GM21515 (cell line): ENCODE measurements at regions not wholly inside any gene's neighbourhood (a gene's known extent, or its start where the extent isn't known, plus 50 kb on each side); places are given as distances from the start of the nearest gene placed in this dataset.

ENCODE experiments used
- ATAC-seq: cut with Tn5 transposase; IDR thresholded peaks from one replicate; pipeline ENCODE4 v1.9.1; 2021; ENCODE audit not compliant: unreplicated experiment

DNA sequence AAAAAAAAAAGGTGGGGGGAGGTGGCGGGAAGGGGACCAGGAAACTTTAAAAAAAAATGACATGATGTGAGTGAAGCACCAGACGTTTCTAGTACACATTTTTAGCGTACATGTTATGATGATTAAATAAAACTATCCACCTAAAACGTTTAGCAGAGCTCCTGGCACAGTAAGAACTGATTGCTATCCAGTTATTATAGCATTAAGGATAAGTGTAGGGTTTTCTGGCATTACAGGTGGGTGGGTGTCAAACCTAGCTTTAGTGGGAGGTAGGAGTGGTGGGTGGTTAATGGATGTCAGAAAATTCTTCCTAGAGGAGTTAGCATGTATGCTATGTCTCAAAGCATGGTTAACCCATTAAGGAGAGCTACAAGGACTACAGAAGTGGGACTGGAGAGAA, 2329.5 kb downstream of the MAT2B start:
- no peak for ATAC-seq

DNA sequence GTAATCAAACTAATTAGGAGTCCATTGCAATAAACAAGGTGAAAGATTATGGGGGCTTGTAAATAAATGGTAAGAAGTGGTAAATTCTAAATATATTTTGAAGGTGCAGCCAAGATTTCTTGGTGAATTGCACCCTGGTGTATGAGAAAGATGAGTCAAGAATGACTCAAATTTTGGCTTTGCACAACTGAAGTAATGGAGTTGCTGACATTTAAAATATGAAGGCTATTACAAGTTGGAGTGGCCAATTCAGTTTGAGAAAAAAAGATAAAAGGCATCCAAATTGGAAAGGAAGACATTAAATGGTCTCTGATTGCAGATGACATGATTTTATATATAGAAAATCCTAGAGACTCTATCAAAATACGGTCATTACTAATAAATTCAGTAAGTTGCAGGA, 2330.6 kb downstream of the MAT2B start:
- ATAC-seq, result no peak

DNA sequence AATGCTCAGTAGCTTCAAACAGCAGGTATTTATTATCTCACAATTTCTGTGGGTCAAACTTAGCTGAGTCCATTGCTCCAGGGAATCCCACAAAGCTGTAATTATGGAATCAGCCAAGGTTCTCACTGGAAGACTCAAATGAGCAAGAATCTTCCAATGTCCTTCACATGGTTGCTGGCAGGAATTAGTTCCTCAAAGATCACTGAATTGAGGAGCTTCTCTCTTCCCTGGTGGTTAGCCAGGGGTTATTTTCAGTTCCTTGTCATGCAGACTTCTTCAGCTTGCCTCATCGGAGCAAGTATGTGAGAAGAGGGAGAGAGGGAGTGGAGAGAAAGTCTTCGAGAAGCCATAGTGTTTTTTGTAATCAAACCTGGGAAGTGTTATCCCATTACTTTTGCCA, 2331.9 kb downstream of the MAT2B start:
- no peak for ATAC-seq

DNA sequence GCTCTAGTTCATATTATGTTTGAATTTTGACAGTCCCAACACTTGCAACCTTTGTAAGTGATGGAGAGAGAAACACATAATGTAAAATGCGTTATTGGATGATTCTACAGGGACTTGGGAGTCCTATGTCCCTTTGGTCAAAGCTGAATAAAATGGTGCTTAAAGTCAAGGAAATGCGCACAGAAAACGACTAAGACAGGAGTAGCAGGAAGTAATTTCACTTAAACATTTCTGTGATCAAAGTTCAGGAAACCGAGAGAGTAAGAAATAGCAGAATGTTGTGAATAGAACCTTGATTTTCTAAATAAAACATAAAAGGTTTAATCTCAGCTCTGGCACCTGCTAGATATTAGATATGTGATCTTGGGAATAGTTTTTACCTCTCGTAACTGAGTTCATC, 2339.2 kb downstream of the MAT2B start:
- no peak for ATAC-seq

DNA sequence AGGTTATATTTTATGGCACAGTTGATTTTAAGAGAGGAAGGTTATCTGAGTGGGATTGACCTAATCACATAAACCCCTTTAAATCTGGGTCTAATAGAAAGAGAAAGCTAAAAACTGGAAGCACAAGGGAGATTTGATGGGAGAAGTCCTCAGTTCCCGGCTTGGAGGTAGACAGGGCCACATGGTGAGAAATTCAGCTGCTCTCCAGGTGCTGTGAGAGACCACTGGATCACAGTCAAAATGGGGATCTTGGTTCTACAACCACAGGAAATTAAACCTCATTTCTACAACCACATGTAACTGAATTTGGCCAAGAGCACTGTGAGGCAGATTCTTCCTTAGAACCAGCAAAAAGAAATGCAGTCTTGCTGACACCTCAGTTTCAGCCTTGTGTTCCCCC, 2352.7 kb downstream of the MAT2B start:
- ATAC-seq, result no peak

DNA sequence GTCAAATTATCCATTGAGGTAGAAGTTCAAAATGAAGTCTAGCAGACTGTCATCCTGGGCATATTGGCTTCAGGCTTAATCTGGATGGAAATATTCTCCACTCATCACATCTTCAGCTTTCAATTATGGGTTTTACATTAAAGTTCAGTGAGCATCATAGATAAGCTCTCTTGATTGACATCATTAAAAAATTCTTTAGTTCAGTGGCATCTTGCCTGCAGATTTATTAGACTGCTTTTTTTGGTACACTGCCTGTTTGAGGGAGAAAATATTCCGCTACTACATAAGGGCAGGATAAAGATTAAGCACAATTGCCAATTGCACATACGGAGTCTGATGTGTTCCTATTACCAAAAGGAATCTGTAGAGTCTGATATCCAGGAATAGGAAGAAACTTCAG, 2353.8 kb downstream of the MAT2B start:
- ATAC-seq, result no peak

DNA sequence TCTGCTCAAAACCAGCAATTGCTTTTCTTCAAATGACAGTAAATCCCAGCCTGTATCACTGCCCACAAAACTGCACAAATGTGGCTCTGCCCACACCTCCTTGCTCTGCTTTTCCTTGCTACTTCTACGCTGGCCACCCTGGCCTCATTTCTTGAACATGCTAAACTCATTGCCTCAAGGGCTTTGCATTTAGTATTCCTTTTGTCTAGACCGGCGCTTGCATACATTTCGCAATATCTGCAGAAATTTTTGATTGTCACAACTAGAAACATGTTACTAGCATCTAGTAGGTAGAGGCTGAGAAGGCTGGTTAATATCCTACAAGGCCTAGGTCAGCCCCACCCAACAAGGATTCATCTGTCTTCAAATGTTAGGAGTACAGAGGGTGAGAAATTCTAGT, 2357.8 kb downstream of the MAT2B start:
- ATAC-seq, result no peak

DNA sequence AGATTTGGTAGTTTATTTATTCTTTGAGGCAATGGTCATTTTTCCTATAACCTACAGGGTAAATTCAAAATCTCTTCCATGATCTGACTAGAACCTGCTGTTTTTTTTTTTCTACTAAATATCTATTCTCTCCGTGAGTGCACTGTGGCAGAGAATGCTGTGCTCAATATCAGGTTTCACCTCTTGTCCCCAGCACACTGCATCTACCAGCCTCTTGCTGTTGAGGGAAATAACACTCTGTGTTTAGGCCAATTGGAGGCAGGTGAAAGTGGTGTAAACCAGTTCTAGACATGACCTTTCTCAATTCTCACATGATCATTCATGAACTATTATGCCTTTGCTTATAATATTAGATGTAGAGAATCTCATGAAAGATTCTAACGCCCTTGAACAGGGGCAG, 2365.9 kb downstream of the MAT2B start:
- ATAC-seq, result no peak

DNA sequence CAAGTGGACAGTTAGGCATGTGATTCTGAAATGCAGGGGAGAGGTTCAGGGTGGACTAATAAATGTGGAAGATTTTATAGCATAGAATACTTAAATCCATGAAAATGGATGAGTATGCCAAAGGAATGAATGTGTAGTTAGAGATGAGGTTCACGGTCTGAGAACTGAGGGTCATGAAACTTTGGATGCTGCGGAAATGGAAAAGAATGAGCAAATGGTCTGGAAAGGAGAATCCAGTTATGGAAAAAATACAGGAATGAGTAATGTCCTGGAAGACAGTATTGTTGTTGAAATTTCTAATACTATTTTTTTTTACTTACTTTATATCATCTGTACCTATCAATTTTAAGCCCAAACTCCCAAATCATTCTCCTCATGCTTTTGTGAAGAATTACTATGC, 2369.4 kb downstream of the MAT2B start:
- no peak for ATAC-seq

DNA sequence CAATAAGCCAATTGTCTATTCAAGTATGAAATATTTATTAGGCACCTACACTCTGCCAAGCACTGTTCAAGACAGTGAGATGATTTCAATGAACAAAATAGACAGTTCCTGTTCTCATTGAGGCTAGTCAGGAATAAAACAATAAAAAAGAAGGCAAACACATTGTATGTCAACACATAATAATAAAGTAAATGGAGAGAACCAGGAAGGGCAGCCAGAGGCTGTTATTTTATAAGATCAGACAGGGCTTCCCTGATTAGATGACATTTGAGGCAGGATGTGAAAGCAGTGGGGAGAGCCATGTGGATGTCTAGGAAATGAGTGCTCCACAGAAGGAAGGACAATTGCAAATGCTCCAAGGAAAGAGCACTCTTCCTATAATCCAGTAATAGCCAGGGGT, 2371.1 kb downstream of the MAT2B start:
- no peak for ATAC-seq

DNA sequence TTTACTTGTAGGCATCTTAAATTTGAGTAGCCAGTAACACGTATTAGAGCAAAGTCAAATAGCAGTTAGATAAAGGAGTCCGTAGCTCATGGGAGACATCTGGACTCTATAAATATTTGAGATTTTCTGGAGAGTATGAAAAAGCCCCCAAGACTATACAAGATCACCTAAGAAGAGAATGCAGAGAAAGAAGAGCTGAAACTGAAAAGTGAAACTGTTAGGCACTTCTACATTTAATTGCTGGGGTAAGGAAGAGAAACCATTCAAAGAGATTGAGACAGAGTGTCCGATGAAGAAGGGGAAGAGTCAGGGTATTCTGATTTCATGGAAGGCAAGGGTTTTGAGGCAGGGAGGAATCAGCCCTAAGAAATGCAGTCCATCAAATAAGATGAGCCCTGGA, 2372.1 kb downstream of the MAT2B start:
- ATAC-seq, result no peak

DNA sequence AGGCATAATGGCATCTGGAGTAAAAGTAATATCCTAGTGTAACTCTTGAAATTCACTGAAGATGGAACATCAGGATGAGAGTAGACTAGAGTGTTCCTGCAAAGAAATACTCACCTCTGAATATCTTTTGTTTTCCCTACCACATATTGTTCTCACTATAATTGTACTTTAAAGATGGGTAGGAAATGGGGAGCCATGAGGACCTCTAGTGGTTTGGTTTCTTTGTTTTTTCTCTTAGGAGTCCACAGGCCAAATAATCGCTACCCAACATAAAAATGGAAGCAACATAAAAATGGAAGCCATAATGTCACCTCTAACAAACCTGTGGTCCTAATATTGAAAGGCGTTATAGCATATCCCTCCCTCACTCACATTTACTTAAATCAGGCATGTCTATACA, 2375.8 kb downstream of the MAT2B start:
- no peak for ATAC-seq

DNA sequence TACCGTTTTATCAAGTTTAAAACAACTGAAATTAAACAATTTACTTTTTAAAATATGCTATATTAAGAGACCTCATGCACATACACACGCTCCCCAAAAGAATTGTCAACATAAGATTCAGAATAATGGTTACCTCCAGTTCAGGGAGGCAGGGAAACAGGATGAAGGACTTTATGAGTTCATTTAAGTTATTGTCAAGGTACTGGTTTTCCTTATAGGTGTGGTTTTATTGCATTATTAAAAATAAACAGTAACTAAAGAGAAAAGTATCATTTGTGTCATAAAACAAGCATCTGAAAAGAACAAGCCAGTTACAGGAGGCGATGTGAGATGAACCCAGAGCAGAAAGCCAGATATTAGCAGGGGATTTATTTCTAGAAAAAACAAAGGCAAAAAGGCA, 2376.7 kb downstream of the MAT2B start:
- ATAC-seq, result no peak

DNA sequence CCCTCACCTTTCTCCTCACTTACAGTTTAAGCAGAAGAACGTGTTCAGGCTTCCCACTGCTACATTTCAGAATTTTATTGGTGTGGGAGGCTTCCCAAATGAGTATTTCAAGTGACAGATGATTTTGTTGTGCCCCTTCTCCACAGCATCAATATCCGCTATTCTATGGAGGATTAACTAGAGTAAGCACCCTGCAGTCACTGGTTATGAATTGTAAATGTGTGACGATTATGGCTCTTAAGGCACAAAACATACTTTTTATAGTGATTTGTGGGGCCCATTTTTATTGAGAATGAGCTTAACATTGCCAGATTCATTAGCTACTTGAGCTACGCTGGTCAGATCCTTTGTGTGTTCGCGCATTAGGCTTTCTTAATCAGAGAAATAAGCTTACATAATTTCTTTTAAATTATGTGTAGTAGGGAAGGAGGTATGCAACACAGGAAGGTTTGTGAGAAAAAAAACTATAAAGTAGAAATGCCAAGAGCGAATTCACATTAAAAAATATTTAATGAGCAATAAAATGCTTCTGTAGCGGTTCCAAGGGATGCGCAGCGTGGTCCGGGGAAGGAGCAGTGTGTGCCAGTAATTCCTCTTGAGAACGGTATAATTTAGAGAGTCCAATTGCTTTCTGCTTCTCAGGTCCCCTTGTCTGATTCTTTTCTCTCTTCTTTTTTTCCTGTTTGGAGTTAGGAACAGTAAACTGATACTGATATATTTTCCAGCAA, 2380.4 kb downstream of the MAT2B start:
- no peak for ATAC-seq

DNA sequence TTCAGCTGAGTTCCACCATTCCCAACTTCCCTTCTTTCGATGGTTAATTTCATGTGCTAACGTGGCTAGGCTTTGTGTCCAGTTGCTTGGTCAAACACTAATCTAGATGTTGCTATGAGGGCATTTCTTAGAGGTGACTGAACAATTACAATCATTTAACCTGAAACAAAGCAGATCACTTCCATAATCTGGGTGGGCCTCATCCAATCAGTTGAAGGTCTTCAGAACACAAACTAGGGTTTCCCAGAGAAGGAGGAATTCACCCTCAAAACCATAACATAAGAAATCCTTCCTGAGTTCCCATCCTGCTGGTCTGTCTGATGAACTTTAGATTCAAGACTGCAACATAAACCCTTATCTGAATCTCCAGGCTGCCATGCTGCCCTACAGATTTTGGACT, 2381.7 kb downstream of the MAT2B start:
- ATAC-seq, result no peak

DNA sequence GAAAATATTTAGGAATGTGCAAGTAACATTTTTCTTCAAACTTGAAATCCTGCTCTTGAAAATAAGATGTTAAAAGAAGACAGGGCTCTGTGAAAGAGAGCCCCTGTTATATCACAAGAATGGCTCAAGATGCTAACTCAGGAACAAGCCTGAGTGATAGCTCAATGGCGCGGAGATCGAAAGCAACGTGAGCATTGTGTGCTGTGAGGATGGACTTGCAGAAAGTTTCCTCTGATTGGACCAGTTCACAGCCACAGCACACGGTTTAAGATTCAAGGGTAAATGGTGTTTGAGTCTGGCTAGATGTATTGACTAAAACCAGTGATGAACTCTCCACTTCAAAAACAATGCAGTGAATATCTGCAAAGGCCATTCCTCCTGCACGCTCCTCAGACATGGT, 2387.0 kb downstream of the MAT2B start:
- ATAC-seq, result no peak

DNA sequence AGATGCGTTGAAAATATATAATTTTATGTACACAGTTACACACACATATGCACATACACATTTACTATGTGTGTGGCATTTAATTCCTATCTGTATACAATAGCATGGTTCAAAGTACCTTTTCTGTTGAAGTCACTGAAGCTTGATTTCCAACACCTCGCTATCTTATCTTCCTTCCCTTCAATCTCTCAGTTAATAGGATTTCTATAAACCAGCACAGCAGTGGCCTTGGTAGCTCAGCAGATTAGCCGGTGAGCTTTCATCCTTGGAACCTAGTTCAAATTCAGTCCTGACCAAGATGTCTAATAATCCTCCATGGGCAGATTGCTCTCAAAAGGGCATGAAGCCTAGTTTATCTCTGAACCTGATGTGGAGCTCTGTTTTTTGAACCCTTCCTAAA, 2389.5 kb downstream of the MAT2B start:
- no peak for ATAC-seq

DNA sequence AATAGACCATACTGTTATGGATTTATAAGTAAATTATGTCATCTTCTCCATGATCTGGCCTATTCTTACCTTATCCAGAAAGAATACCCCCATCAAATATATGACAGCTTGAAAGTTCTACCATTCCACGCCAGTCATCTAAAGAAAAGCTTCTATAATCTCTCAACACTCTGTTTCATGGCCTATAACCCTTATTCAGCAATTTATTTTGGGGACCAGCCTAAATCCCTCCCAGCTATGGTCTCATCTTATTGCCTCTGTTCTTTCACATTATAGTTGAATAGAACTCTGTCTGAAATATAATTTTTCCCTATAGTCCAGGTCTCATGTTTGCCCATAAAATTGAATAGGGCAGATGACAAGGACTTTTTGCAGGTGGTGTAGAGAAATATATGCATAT, 2387.6 kb upstream of the WWC1 start:
- ATAC-seq, result no peak

DNA sequence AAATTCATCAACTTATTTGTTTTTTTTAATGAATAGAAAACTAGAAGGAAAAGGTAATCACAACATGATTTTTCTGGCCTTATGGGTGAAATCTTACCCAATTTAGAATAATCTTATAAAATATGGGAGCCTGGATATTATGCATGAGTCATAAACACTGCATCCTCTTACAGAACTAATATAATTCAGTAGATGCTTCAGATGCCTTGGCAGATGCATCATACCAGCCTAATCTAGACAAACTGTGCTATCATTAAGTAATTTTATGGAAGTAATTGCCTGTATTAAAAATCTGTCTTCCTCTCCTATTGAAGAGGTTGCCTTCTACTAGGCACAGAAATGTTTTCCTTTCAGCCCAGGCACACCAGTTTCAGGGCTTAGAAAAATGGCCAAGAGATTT, 2384.6 kb upstream of the WWC1 start:
- no peak for ATAC-seq

DNA sequence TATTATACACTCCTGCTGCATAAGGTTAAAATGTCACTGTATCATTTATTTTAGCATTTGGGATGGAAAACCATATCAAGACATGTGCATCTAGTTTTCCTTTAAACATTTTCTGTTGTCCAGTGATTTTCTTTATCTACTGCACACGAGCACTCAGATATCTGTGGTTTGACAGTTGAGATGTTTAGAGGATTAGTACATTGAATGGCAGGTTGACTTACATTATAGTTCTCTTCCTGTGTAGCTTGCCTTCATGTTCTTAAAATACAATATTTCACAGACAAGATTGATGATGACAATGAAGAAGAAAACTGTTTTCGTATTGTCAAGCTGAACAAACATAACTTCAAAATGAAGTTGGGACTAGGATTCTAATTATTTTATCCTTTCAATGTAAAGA, 2378.4 kb upstream of the WWC1 start:
- no peak for ATAC-seq

DNA sequence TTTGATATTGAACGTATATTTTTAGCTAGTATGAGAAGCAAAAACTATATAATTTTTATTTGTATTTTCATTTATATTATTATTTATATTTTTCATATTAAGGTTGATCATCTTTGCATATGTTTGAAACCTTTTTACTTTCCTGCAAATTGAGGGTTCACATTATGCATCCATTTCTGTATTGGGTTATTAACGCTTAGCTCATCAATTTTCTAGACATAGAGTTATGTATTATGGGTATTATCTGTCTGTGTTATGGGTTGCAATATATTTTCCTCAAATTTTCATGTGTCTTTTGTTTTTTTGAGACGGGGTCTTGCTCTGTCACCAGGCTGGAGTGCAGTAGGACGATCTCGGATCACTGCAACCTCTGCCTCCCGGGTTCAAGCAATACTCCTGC, 2377.0 kb upstream of the WWC1 start:
- no peak for ATAC-seq

DNA sequence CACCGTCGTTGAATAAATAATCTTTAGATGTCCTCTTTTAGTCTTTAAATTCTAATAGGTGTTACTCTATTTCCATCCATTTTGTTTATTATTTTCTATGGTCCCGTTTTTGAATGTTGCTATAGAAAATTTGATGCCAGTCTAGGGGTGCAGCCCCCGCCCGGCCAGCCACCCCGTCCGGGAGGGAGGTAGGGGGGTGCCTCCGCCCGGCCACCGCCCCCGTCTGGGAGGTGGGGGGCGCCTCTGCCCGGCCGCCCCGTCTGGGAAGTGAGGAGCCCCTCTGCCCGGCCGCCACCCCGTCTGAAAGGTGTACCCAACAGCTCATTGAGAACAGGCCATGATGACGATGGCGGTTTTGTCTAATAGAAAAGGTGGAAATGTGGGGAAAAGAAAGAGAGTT, 2372.2 kb upstream of the WWC1 start:
- no peak for ATAC-seq

DNA sequence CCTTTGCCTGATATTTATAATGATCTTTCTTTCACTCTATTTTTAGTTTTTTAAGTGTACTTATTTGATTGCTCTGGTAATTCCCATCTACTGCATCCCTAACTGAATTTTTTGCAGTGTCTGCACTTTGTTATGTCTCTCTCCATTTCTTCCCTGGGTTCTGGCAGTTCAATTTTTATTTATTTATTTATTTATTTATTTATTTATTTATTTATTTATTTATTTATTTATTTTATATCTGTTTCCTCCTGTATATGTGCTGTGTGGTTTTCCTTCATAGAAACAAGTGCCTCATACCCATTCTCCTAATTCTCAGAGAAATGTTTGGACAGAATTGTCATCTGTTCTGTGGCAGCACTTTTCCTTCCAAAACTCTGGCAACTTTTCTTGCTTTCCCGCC, 2370.8 kb upstream of the WWC1 start:
- no peak for ATAC-seq

DNA sequence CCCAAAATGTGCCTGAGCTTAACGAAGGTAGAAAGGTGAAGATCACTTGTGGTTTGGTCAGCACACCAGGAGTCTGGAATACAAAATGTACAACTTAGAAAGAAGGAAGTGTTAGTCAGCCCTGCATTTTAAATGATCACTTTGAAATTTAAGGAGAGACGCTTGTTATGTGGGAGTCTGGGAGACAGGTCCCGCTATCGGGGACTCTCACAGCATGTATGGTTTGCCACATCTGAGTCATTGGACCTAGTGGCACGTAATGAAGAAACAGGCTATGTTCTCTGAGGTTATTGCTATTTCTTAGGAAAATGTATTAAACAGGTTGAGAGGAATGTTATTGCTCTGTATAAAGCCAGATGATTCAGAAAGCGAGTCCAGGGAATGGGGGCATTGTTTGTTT, 2362.5 kb upstream of the WWC1 start:
- ATAC-seq, result no peak
